ENCODE measurements at regions not wholly inside any gene's neighbourhood (a gene's known extent, or its start where the extent isn't known, plus 50 kb on each side); places are given as distances from the start of the nearest gene placed in this dataset.

DNA sequence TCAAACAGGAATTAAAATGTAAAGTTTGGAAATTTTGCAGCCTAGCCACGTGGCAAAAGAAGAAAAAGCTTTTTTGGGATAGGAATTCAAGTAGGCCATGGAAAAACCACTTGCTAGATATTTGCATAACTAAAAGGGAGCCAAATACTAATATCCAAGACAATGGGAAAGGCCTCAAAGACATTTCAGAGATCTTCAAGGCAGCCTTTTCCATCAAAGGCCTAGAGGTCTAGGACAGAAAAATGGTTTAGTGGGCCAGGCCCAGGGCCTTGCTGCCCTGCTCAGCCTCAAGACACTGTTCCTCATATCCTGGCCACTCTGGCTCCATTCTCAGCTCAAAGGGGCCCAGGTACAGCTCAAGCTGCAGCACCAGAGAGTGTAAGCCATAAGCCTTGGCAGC is 265.9 kb upstream of the RPS23 start:
- no peak for FAIRE-seq
- Histone ChIP-seq H2BK20ac (ENCODE audit: low read length) (no peak overlapping the region), H3K14ac (ENCODE audit: insufficient read length) (no peak overlapping the region), H3K4me3 (ENCODE audit: extremely low read depth in 1 of 4, insufficient read depth in 2 of 4, low read depth in 3 of 4, low read length in 4 of 4) (no peak overlapping the region), H3K4me2 (ENCODE audit: insufficient read depth in 1 of 2, low read depth in 2 of 2, low read length in 2 of 2) (no peak overlapping the region), H2BK5ac (ENCODE audit: low read depth, low read length) (0 out of 2 replicates have a peak overlapping the region, but pooled peaks have one; percentile 20), H2AFZ (ENCODE audit: low read length) (no peak overlapping the region), H4K20me1 (replicated peaks in 1 of 2; ENCODE audit: control insufficient read depth in 1 of 2, insufficient read depth in 2 of 2, low read length in 2 of 2) (no peaks in the 10 kb centered on the region), H2AK5ac (ENCODE audit: low read depth, low read length) (no peak overlapping the region), H3K9ac (replicated peaks in 1 of 4; ENCODE audit: extremely low read depth in 1 of 4, low read depth in 3 of 4, low read length in 3 of 4) (no peak overlapping the region), H3K79me2 (ENCODE audit: control insufficient read depth in 1 of 2, insufficient read depth in 2 of 2, low read length in 2 of 2) (no peaks in the 10 kb centered on the region), H3K4me1 (replicated peaks in 1 of 4; ENCODE audit: control insufficient read depth in 3 of 4, insufficient read depth in 4 of 4, low read length in 3 of 4) (no peaks in the 10 kb centered on the region), H4K5ac (ENCODE audit: insufficient read length, low read depth, low read length) (no peak overlapping the region), H3K27me3 (replicated peaks in 1 of 4; ENCODE audit: control insufficient read depth in 3 of 4, extremely low read depth in 1 of 4, insufficient read depth in 3 of 4, low read length in 3 of 4) (no peaks in the 10 kb centered on the region), H4K91ac (replicated peaks; ENCODE audit: insufficient read length, low read length) (no peak overlapping the region), H3K4ac (replicated peaks; ENCODE audit: insufficient read length, low read depth, low read length) (no peak overlapping the region), H2BK12ac (ENCODE audit: low read depth, low read length) (no peak overlapping the region), H3K9me3 (ENCODE audit: insufficient read depth in 2 of 2, low read depth in 1 of 2, low read length in 1 of 2) (peaks cover 15 to 16% of the 10 kb centered on the region in 2 experiments), H3K27ac (ENCODE audit: low read depth, low read length) (no peak overlapping the region), H4K8ac (ENCODE audit: extremely low read depth, insufficient read depth, low read length) (no peak overlapping the region), H2BK120ac (replicated peaks; ENCODE audit: low read depth, low read length) (no peak overlapping the region), H3K56ac (replicated peaks; ENCODE audit: insufficient read length, low read depth, low read length) (no peak overlapping the region), H3K79me1 (ENCODE audit: low read depth, low read length) (no peaks in the 10 kb centered on the region), H2BK15ac (ENCODE audit: low read length) (no peak overlapping the region), H3K23me2 (ENCODE audit: low read depth, low read length) (no peaks in the 10 kb centered on the region), H3K23ac (ENCODE audit: insufficient read length) (no peak overlapping the region), H3K18ac (ENCODE audit: extremely low read depth, low read length) (no peak overlapping the region), H3K36me3 (ENCODE audit: control insufficient read depth in 2 of 4, insufficient read depth in 4 of 4, low read length in 3 of 4) (peaks cover 0 to 6% (median 2%) of the 10 kb centered on the region in 4 experiments; a peak in 3 of 8 replicates)
- POLR2A ChIA-PET (ENCODE audit: partially characterized antibody): interaction anchor here (0.7 kb wide), 1 partner anchor 14 kb away, joined by 3 read pairs; no protein-coding TSS in a partner anchor
- CTCF ChIA-PET (ENCODE audit: partially characterized antibody): no interaction called here
- no peak for TF ChIP-seq KDM4A (IDR thresholded peaks at IDR 0.05; ENCODE audit: low read depth, low read length, severe bottlenecking)
- no peak for TF ChIP-seq YY1 (IDR thresholded peaks at IDR 0.05; ENCODE audit: low read depth, low read length)
- TF ChIP-seq, protein P1, sequence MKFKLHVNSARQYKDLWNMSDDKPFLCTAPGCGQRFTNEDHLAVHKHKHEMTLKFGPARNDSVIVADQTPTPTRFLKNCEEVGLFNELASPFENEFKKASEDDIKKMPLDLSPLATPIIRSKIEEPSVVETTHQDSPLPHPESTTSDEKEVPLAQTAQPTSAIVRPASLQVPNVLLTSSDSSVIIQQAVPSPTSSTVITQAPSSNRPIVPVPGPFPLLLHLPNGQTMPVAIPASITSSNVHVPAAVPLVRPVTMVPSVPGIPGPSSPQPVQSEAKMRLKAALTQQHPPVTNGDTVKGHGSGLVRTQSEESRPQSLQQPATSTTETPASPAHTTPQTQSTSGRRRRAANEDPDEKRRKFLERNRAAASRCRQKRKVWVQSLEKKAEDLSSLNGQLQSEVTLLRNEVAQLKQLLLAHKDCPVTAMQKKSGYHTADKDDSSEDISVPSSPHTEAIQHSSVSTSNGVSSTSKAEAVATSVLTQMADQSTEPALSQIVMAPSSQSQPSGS (IDR thresholded peaks at IDR 0.05; ENCODE audit: low read length): no peak
- TF ChIP-seq RFX5 (IDR thresholded peaks at IDR 0.05; ENCODE audit: borderline replicate concordance, low read depth, low read length): no peak
- TF ChIP-seq EP300 (IDR thresholded peaks at IDR 0.05; ENCODE audit: borderline replicate concordance in 1 of 2, low read depth in 2 of 2, low read length in 2 of 2): no peak
- TF ChIP-seq SP1 (IDR thresholded peaks at IDR 0.05; ENCODE audit: low read depth, low read length): no peak
- TF ChIP-seq SP2 (IDR thresholded peaks at IDR 0.05; ENCODE audit: low read length): no peak
- no peak for DNase-seq (ENCODE audit: low read depth in 1 of 2, low spot score in 2 of 2)
- WGBS, 2 experiments (ENCODE audit: extremely low coverage in 1 of 2, insufficient coverage in 1 of 2, insufficient read length in 1 of 2, insufficient replicate concordance in 2 of 2, low coverage in 1 of 2, low lambda C conversion rate in 2 of 2, missing lambda C conversion rate in 1 of 2): 40% methylated on average over 1 of the region's 1 CpG; no CpG with 5 or more reads in 1 of the 2 experiments

Data from H1 (cell line).